Nephron (organoid): ENCODE measurements at regions not wholly inside any gene's neighbourhood (a gene's known extent, or its start where the extent isn't known, plus 50 kb on each side); places are given as distances from the start of the nearest gene placed in this dataset.

ENCODE experiments used
- H3K27ac Mint-ChIP-seq, 3 experiments: 2 replicates each; pipeline ENCODE4 v1.8.0; 2020; ENCODE audit warnings: mixed read lengths in 3 of 3, mild to moderate bottlenecking in 2 of 3, moderate library complexity in 1 of 3
- H3K27me3 Mint-ChIP-seq: 2 replicates; pipeline ENCODE4 v1.8.0; 2021; ENCODE audit warnings: low read depth, mild to moderate bottlenecking, moderate library complexity, mixed read lengths
- H3K36me3 Mint-ChIP-seq: 2 replicates; pipeline ENCODE4 v1.8.0; 2020; ENCODE audit warnings: low read depth, mixed read lengths
- H3K4me1 Mint-ChIP-seq: 2 replicates; pipeline ENCODE4 v1.8.0; 2020; ENCODE audit warnings: mixed read lengths
- H3K4me3 Mint-ChIP-seq, 3 experiments: 2 replicates each; pipeline ENCODE4 v1.8.0; 2020; ENCODE audit warnings: mild to moderate bottlenecking in 3 of 3, mixed read lengths in 3 of 3, moderate library complexity in 2 of 3
- H3K9me3 Mint-ChIP-seq: 2 replicates; pipeline ENCODE4 v1.8.0; 2020; ENCODE audit warnings: mixed read lengths
- TF ChIP-seq, protein P1 (sequence below), 3 experiments: fragments of 200-600 bp; sonication (generic); IDR thresholded peaks; one replicate each; pipeline ENCODE4 v1.5.0; 2021; ENCODE audit warnings: antibody characterized with exemption in 3 of 3; ENCODE audit not compliant: unreplicated experiment in 3 of 3

DNA sequence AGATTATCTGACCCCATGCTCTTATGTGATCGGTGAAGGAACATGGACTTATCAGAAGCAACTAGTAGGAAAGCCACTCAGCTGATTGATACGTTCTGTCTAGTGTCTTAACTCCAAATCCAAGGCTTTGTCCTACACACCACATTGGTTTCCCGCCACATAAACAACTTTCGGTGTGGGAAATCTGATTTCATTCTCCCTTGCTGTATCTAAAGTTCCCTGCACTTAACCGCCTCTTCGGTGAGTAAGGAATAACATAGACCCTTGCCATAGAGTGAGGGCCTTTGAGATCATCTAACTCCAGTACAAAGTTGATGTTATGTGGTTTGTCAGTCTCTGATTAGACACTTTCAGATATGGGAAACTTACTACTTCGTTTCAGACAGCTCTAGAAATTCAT lies 538.2 kb upstream of the TNP1 start:
- TF ChIP-seq, protein P1, sequence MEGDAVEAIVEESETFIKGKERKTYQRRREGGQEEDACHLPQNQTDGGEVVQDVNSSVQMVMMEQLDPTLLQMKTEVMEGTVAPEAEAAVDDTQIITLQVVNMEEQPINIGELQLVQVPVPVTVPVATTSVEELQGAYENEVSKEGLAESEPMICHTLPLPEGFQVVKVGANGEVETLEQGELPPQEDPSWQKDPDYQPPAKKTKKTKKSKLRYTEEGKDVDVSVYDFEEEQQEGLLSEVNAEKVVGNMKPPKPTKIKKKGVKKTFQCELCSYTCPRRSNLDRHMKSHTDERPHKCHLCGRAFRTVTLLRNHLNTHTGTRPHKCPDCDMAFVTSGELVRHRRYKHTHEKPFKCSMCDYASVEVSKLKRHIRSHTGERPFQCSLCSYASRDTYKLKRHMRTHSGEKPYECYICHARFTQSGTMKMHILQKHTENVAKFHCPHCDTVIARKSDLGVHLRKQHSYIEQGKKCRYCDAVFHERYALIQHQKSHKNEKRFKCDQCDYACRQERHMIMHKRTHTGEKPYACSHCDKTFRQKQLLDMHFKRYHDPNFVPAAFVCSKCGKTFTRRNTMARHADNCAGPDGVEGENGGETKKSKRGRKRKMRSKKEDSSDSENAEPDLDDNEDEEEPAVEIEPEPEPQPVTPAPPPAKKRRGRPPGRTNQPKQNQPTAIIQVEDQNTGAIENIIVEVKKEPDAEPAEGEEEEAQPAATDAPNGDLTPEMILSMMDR (IDR thresholded peaks at IDR 0.05; ENCODE audit: unreplicated experiment in 3 of 3), result no peak
- H3K4me3 Mint-ChIP-seq, result no peak overlapping the region
- peak overlapping the region in 1 of 3 experiments; percentile 63 for H3K27ac Mint-ChIP-seq
- peaks cover 32% of the 10 kb centered on the region for H3K4me1 Mint-ChIP-seq
- peaks cover 3% of the 10 kb centered on the region for H3K9me3 Mint-ChIP-seq
- no peaks in the 10 kb centered on the region for H3K27me3 Mint-ChIP-seq
- H3K36me3 Mint-ChIP-seq, result no peaks in the 10 kb centered on the region

DNA sequence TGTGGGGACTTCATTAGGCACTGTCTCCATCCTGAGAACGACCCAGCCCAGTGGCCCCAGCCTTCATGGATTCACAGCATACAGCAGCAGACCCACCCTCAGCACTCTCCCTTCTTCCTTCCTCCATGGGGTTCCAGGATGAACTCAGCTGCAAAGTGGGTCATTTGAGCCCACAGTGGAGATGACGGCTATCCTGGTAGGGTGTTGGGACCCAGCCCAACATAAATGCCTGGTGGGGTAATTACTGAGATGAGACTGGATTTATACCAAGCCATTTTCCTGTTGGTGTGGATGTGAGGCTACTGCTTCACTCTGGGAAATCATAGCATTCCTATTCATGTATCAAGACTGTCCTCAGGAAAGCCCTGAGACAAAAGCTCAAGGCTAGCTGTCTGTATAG lies 536.7 kb upstream of the TNP1 start:
- Mint-ChIP-seq H3K4me3 (no peak overlapping the region), H3K4me1 (peaks cover 20% of the 10 kb centered on the region), H3K9me3 (peaks cover 15% of the 10 kb centered on the region)

DNA sequence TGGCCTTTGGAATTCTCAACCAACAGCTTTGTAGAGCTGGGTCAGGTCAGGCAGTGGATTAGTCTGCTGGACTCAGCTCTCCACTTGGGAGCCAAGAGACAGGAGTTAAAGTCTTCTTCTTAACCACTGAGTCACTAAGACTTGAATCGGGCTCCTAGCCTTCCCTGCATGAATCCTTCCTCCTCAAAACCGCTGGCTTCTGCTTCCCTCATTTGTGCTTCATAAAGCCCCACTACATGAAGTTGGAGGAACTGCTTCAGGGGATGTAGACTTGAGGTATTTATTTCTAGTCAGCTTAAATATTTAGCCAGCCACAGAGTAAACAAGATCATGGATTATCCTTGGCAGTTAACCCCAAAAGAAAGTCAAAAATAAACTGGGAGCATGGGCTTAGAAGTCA lies 536.3 kb upstream of the TNP1 start:
- Mint-ChIP-seq H3K27ac (peak overlapping the region in 2 of 3 experiments; percentile 48 to 63), H3K27me3 (no peaks in the 10 kb centered on the region), H3K36me3 (peaks cover 13% of the 10 kb centered on the region), H3K9me3 (peaks cover 19% of the 10 kb centered on the region), H3K4me3 (no peak overlapping the region), H3K4me1 (peaks cover 19% of the 10 kb centered on the region)
- TF ChIP-seq, protein P1 (IDR thresholded peaks at IDR 0.05; ENCODE audit: unreplicated experiment in 3 of 3), result no peak

More for the DNA sequence above, 536.7 kb upstream of the TNP1 start:
- Mint-ChIP-seq H3K36me3 (peaks cover 9% of the 10 kb centered on the region), H3K27me3 (no peaks in the 10 kb centered on the region), H3K27ac (peak overlapping the region in 2 of 3 experiments; percentile 48 to 63)
- TF ChIP-seq, protein P1 (IDR thresholded peaks at IDR 0.05; ENCODE audit: unreplicated experiment in 3 of 3), result no peak

DNA sequence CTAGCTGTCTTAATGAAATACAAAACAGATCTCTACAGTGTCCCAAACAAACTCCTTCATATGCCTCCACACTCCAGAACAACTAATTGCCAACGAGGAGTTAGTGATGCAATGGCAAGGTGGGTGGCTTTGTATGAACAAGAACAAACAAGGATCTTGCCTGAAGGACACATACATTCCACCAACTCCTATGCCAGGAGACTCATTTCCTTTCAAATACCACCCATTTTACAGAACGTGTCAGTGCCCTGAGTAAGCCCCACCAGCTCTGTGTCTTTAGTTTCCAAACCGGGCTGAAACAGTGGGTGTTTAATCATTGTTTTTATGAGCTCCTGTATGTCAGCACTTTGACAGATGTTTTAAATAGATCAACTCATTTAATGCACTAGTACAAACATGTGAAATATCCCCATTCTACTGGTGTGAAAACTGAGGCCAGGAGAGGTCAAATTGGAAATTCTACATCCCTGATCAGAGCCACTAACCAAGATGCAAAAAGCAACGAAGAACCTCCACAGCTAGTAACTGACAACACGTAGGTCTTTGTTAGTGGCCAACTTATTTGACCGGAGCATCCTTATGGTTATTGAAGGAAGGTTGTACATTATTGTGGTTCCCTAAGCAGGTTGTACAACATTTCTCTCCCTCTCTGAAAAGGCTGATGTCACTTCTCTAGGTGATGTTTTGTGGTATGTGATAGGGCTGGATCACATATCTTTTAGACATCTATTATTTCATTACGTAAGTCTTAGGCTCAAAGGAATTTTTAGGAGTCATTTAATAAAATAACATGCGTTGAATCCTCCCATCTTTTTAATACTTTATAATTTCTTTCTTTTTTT lies 534.9 kb upstream of the TNP1 start:
- Mint-ChIP-seq H3K4me1 (peaks cover 19% of the 10 kb centered on the region), H3K27me3 (no peaks in the 10 kb centered on the region), H3K27ac (peak overlapping the region in 1 of 3 experiments; percentile 50), H3K9me3 (peaks cover 28% of the 10 kb centered on the region), H3K36me3 (peaks cover 20% of the 10 kb centered on the region), H3K4me3 (no peak overlapping the region)
- TF ChIP-seq, protein P1 (IDR thresholded peaks at IDR 0.05; ENCODE audit: unreplicated experiment in 3 of 3), result no peak

DNA sequence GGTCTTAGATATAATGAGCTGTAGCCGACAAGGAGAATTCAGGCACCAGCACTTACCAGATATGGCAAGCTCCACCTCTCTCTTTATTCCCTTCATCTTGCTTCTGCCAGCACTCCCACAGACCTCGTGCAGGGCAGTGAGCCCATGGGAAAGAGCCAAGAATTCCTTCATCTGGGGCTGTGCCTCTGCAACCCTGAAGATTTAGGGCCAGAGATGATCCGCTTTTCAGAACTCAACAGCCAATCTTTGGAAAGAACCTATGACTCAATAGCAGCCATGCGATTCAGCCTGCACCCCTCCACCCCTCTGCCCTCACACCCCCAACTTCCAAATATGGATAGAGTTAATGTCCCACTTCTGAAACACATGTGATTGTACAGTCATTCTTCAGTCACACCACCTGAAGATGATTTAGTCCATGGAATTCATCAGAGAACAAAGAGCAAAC lies 533.7 kb upstream of the TNP1 start:
- no peak overlapping the region for H3K4me3 Mint-ChIP-seq
- H3K9me3 Mint-ChIP-seq, result peaks cover 28% of the 10 kb centered on the region
- H3K27me3 Mint-ChIP-seq, result no peaks in the 10 kb centered on the region
- H3K4me1 Mint-ChIP-seq, result peaks cover 19% of the 10 kb centered on the region
- peak overlapping the region in 2 of 3 experiments; percentile 89 to 93 for H3K27ac Mint-ChIP-seq
- peaks cover 20% of the 10 kb centered on the region for H3K36me3 Mint-ChIP-seq
- TF ChIP-seq, protein P1 (IDR thresholded peaks at IDR 0.05; ENCODE audit: unreplicated experiment in 3 of 3), result no peak
